ENCODE measurements at regions not wholly inside any gene's neighbourhood (a gene's known extent, or its start where the extent isn't known, plus 50 kb on each side); places are given as distances from the start of the nearest gene placed in this dataset.

GRCh38 chr7:159263430-159263829 lies 118.8 kb upstream of the VIPR2 start:
- DNase-seq (ENCODE audit: low read depth): no peak

- no peak for DNase-seq (ENCODE audit: low read depth)
Observed at GRCh38 chr7:159253657-159254056, 109.0 kb upstream of the VIPR2 start.

DNA sequence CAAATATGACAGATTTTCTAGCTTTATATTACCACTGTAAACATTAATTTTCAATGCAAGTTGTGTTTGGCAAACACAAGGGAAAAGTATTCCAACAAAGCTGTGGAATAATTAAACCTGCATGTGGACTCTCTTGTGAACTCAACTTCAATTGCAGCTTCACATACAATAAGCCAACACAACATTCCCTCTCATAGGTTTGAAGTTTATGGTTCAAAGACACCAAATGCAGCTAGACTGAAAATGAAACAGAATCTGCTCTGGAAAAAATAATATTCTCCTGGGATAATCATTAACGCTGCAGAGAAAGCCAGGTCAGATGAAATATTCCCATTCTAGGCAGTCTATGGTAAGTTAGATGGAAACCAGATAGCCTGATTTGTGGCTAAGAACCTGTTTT lies 105.8 kb upstream of the VIPR2 start:
- DNase-seq (ENCODE audit: low read depth): no peak

GRCh38 chr7:159249671-159250070 lies 105.0 kb upstream of the VIPR2 start:
- DNase-seq (ENCODE audit: low read depth): no peak

GRCh38 chr7:159247910-159248309 lies 103.2 kb upstream of the VIPR2 start:
- no peak for DNase-seq (ENCODE audit: low read depth)

DNA sequence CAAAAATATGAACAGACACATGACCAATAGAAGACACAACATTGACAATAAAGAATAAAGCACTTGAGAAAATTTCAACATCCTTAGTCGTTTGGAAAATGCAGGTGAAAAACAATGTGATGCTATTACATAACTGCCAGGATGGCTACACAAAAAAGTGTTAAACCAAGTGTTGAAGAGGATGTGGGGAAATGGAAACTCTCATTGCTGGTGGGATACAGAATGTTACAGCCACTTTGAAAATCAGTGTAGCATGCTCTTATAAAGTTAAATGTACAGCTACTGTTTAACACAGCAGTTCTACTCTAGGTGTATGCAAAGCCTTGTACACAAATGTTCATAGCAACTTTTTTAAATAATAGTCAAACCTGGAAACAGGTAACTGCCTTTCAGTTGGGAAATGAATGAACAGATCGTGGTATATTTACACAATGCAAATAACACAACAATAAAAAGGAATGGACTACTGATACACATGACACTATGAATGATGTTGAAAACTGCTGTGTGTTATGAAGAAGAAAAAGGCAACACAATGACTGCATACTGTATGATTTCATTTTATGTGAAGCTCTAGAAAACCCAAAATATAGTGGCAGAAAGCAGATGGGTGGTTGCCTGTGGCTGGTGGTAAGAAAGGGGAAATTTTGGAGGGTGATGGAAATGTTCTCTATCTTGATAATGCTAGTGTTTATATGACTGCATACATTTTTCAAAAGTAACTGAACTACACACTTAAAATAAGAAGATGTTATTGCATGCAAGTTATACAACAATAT lies 102.2 kb upstream of the VIPR2 start:
- no peak for DNase-seq (ENCODE audit: low read depth)

DNA sequence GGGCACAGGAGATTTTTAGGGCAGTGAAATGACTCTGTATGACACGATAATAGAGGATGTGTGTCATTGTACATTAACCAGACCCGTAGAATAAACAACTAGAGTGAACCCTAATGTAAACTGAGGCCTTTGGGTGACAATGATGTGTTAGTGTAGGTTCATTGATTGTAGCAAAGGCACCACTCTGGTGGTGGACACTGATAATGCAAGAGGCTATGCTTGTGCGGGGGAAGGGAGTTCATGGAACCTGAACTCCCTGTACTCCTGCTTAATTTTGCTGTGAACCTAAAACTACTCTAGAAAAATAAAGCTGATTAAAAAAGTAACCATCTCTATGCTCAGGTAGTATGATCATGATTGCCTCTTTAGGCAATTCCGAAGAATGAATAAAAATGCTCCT lies 96.3 kb upstream of the VIPR2 start:
- no peak for DNase-seq (ENCODE audit: low read depth)

GRCh38 chr7:159239028-159239427 lies 94.4 kb upstream of the VIPR2 start:
- no peak for DNase-seq (ENCODE audit: low read depth)

DNA sequence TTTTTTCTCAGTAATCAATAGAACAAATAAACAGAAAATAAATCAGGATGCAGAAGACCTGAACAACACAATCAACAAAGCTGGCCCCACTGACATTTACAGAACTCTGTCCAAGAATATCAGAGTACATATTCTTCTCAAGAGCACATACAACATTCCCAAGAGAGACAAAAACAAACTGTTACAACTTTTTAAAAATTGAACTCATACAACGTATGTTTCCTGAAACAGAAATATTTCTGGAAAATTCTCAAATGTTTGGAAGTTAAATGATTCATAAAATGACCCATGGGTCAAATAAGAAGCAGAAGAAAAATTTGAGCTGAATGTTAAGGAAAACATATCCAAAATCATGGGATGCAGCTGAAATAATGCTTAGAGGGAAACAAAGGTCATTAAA lies 93.9 kb upstream of the VIPR2 start:
- DNase-seq (ENCODE audit: low read depth): peak; percentile 32

GRCh38 chr7:159237022-159237653 lies 92.5 kb upstream of the VIPR2 start:
- peak; percentile 60 for DNase-seq (ENCODE audit: low read depth)

- DNase-seq (ENCODE audit: low read depth): no peak
Observed at GRCh38 chr7:159231017-159231416, 86.3 kb upstream of the VIPR2 start.

DNA sequence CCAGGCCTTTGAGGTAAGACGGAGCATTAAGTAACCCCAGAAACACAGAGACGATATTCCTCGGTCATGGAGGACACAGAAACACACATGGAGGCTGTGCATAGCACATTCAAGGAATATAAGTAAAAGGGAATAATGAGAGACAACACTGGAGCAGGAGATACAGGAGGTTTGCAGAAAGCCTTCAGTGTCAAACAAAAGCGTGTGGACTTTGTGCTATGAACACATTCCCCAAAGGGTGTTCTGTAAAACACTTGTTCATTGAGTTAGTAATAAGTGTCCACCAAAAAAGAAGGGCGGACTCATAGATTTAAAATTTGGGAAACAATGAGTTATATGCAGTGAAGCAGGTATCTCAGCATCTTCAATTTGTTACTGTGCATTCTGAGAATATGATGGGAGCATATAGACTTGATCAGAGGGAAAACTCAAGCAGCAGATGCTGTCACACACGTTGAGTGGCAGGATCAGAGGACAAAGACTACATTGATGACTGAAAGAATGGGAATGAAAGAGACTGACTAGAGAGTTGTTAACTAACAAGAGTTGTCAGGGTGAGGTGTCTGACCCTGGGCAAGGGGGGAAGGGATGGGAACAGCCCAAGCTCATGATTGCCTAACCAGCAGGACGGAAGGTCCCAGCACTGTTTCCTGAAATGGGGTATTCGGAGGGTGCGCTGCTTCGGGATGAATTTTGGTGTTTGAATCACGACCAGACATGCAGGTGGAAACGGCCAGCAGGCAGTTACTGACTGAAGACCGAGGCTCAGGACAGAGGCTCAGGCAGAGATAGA lies 85.2 kb upstream of the VIPR2 start:
- no peak for DNase-seq (ENCODE audit: low read depth)

GRCh38 chr7:159227433-159227832 lies 82.8 kb upstream of the VIPR2 start:
- no peak for DNase-seq (ENCODE audit: low read depth)

DNA sequence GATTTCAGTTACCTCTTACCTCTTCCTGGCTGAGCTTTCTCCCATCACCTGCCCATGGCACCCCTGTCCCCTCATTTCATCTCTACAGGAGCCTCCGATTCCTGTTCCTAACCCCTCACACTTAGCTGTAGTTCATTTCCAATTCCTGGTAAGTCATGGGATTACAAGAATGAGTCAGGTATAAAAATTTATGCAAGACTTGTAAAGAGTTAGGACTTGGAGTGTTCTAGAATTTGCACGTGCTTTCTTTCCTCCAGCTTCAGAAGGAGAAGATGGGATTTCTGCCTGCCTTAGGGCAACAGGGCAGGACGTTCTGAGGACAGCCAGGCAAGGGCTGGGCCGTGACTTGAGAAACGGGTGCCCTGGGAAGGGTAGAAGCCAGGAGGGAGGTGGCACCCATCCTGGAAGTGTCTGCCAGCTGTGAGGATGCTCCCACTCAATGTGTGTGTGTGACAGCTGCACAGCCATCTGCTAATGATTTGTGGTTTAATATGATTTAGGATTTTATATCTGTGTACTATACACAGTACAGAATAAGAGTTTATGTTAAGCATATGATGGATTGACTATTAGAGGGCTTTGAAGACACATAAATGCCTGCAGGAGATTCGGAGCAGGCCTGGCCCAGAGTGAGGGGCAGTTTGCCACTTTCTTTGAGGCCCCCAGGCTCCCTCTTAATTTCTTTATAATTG lies 81.5 kb upstream of the VIPR2 start:
- no peak for DNase-seq (ENCODE audit: low read depth)

DNA sequence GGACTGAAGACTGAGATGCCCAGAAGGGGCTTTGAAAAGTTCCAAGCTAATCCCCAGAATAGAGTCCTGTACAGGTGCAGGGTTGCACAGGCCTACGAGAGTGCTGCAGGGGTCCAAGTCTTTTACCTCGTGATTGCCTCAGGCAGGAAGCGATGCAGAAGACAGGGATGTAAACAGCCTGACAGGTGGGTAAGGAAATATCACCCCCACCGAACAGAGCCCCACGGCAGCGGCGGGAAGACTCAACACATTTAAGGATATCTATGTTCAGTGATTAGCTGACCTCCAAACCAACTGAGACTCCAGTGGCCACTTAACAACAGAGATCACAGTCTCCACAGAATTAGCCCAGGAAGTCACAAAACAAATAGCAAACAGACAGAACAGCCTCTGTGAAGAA lies 73.9 kb upstream of the VIPR2 start:
- DNase-seq (ENCODE audit: low read depth): no peak

- DNase-seq (ENCODE audit: low read depth): no peak
Observed at GRCh38 chr7:159218170-159218569, 73.5 kb upstream of the VIPR2 start.

DNA sequence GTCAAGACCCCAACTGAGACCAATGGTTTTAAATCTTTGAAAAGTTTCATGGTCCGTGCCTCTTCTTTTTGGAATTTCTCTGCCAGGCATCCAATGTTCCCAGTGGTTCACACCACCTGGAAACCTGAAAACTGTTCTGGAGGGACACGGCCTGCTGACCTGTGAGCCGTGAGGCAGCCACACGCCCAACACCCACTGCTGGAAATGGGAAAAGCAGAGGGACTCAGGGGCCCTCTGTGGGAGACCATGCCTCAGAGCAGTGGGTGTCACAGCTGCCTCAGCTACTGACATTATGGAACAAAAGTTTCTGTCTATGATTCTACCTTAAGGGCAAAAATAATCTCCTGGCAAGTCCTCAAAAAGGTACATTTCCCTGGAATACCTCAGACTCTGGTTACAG lies 70.4 kb upstream of the VIPR2 start:
- no peak for DNase-seq (ENCODE audit: low read depth)

GRCh38 chr7:159213253-159213652 lies 68.6 kb upstream of the VIPR2 start:
- no peak for DNase-seq (ENCODE audit: low read depth)

DNA sequence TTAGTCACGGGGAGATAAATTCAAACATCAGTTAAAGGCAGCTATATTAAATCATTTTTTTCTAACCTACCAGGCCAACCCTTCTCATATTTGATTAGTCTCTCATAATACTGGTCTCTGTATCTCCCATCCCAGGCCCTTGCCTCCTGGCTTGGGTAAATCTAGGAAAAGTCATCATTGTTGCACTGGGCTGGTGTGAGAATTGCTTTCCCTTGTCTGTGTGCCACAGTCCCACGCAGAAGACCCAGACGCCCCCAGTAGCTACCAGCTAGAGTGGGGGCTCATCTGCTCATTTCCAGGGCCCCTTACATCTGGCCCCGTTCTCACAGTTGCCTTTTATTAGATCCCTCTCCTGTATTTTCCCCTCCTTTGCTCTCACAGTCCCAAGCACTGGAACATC lies 67.6 kb upstream of the VIPR2 start:
- DNase-seq (ENCODE audit: low read depth): no peak

DNA sequence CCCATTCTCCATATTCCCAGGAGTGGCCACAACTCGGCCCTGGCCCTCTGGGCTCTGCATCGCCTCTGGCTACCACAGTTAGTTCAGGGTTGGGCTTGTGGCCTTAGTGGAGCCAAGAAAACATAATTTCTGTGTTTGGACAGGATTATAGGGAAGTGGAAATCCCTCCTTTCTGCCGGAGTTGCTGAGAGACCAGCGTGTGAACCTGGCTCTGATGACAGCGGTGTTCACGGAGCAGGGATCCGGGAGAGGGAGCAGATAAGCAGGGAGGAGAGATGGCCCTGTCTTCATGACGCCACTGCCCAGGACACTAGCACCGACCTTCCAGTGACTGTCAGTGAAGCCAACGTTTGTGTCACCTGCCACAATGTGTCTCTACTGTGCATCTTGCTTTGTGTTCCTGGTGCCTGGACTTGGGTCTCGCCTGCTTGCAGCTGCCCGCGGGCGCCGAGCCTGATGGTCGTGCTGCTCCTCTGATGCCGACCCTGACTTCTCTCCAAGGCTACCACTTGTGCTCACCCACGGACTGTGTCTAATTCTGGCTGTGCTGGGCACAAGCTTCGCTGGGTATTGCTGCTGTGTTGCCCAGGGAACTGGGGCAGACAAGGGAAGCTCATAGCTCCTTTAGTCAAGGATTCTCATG lies 67.0 kb upstream of the VIPR2 start:
- DNase-seq (ENCODE audit: low read depth): peak; percentile 74

- DNase-seq (ENCODE audit: low read depth): peak; percentile 45
Observed at GRCh38 chr7:159210581-159211235, 66.0 kb upstream of the VIPR2 start.
